RWPE1 (cell line): ENCODE measurements at regions not wholly inside any gene's neighbourhood (a gene's known extent, or its start where the extent isn't known, plus 50 kb on each side); places are given as distances from the start of the nearest gene placed in this dataset.

Source experiments
- CTCF ChIA-PET: fragments of 350-600 bp; sonication (Branson Sonifier 250); formaldehyde crosslinking; extraction: SDS; loops from one replicate; lab custom pipeline; 2021; lab: Yijun Ruan, JAX
- POLR2A ChIA-PET: fragments of 400-600 bp; formaldehyde crosslinking; extraction: SDS; loops from one replicate; lab custom pipeline; 2020; ENCODE audit warnings: antibody characterized with exemption; ENCODE audit not compliant: low non-redundant PET; lab: Yijun Ruan, JAX
- DNase-seq: peaks from one replicate; pipeline ENCODE4 v3.0.0; 2012; ENCODE audit warnings: low spot score
- H3K27ac ChIP-seq: fragments of 450-650 bp; 2 replicates; pipeline ENCODE4 v1.5.1; 2017
- TF ChIP-seq, protein P1 (sequence below): fragments of 450-650 bp; conservative IDR thresholded peaks from 2 replicates; pipeline ENCODE4 v1.5.1; 2017; ENCODE audit warnings: low read depth, mild to moderate bottlenecking

DNA sequence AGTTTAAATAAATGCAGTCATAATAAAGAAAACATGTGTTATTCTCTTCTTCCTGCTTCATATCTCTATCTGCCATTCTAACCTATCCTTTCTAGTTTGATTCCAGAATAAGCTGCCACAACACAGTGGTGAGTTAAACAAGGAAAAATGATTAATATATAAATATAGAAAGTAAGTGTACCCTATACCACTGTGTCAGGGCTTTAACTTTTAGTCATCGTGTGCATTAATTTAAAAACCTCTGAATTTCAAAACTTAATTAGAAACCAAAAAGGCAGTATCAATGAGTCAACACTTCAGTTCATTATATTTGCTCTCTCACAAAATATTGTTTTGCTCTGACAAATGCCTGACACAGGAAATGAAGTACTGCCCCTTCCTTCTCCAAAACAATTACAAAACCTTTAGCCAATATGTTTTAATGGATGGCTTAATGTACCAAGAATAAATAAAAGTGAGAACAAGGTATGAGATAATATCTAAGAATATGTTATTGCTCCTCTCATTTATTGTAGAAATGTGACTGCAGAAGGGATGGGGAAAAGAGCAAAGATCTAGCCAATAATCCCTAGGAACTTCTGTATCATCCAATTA lies 634.8 kb downstream of the KCNT2 start:
- TF ChIP-seq, protein P1, sequence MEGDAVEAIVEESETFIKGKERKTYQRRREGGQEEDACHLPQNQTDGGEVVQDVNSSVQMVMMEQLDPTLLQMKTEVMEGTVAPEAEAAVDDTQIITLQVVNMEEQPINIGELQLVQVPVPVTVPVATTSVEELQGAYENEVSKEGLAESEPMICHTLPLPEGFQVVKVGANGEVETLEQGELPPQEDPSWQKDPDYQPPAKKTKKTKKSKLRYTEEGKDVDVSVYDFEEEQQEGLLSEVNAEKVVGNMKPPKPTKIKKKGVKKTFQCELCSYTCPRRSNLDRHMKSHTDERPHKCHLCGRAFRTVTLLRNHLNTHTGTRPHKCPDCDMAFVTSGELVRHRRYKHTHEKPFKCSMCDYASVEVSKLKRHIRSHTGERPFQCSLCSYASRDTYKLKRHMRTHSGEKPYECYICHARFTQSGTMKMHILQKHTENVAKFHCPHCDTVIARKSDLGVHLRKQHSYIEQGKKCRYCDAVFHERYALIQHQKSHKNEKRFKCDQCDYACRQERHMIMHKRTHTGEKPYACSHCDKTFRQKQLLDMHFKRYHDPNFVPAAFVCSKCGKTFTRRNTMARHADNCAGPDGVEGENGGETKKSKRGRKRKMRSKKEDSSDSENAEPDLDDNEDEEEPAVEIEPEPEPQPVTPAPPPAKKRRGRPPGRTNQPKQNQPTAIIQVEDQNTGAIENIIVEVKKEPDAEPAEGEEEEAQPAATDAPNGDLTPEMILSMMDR, result no peak
- CTCF ChIA-PET, result no interaction called here
- no peak overlapping the region for H3K27ac ChIP-seq
- no peak for DNase-seq
- POLR2A ChIA-PET, result no interaction called here

DNA sequence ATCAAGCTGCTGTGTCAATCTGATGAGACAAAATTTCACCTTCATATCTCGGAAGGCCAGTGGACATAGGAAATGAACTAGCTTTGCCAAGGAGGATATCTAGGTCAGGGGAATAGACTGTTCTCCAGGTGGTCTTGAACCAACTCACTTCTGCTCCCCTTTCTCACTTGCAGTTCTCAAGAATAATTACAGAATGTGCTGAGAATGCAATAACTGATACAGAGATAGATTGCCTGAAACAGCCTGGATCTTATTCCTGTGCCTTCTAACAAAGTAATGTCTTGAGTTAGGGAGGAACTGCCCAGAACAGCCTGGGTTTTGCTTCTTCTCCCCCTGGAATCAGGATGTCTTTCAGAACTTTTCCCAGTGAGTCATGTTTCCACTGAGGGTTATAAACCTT lies 636.7 kb downstream of the KCNT2 start:
- ChIA-PET POLR2A (no interaction called here), CTCF (no interaction called here)
- TF ChIP-seq, protein P1, result no peak

DNA sequence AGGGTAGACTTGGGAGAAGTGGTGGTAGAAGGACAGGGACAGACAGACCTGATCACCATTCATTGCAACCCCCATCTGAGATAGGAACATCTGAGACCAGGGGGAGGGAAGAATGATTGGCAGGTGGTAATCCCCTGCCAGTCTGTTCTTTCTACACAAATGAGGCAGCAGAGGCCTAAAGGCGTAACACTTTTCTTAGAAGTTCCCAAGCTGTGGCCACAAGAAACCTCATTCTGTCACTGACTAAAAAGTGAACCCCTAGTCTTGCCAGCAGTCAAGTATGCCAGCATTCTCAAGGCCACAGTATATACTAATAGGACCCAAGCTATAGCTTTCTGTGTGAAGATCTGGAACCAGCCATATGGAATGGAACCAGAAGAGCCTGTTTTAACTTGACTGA lies 638.0 kb downstream of the KCNT2 start:
- H3K27ac ChIP-seq, result no peak overlapping the region
- CTCF ChIA-PET, result no interaction called here
- TF ChIP-seq, protein P1, result no peak
- no peak for DNase-seq
- POLR2A ChIA-PET, result no interaction called here

More for the DNA sequence above, 636.7 kb downstream of the KCNT2 start:
- no peak overlapping the region for H3K27ac ChIP-seq
- no peak for DNase-seq

DNA sequence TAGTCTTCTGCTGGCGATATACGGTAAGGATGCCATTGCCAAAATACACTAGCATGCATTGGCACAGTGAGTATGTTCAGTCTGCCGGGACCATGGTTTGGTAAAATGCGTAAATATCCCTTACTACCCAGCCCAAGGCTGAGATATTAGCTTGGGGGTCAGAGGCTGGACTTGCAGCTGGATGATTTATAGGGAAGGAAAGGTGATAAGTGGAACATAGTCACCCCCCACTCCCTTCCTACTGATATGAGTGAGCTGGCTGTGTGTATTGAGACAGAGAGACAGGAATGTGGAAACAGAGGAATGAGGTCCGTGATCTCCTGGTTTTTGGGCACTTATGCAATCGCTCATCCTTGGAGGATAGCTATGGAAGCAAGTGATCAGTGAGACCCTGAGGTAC lies 642.8 kb downstream of the KCNT2 start:
- ChIA-PET CTCF (no interaction called here), POLR2A (no interaction called here)
- no peak overlapping the region for H3K27ac ChIP-seq
- DNase-seq, result no peak
- TF ChIP-seq, protein P1, result no peak

DNA sequence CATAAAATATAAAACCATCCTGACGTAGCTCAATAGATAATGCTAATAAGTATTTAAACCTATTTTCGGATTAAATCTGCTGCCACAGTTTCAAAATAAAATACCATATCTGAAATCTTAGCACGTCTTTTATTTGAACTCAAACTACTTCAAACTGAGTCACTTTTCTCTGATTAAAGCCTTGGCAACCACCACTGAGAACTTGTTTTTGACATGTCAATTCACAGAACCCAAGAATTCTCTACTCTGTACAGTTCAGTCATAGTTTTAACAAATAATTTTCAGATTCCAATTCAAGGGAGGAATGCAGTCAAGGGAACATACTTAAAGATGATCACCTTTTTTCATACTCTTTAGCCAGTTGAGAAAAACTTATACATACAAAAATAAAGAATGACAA lies 643.2 kb downstream of the KCNT2 start:
- DNase-seq, result no peak
- POLR2A ChIA-PET, result no interaction called here
- no peak overlapping the region for H3K27ac ChIP-seq
- TF ChIP-seq, protein P1, result no peak
- CTCF ChIA-PET, result no interaction called here

DNA sequence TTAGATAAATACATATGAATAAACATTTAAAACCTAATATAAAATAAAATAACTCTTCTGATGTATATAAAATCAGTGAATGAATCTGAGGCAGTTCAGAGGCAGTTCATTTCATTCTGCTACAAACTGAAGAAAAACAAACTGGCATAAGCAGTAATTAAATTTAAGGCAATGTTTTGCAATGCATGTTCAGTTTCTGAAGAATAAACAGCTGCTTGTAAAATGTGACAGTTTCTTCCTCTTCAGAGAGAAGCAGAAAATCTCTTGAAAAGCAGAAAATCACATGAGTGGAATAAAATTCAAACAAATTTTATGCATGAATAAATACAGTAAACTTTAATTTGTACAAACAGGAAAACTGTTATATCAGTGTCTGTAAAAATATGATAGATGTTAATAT lies 643.7 kb downstream of the KCNT2 start:
- no peak for DNase-seq
- ChIA-PET CTCF (no interaction called here), POLR2A (no interaction called here)
- no peak overlapping the region for H3K27ac ChIP-seq
- TF ChIP-seq, protein P1, result no peak
